ENCODE measurements at regions not wholly inside any gene's neighbourhood (a gene's known extent, or its start where the extent isn't known, plus 50 kb on each side); places are given as distances from the start of the nearest gene placed in this dataset.

- no peak for ATAC-seq
Measured at GRCh38 chr5:179410291-179411160, 65.3 kb upstream of the ADAMTS2 start.

GRCh38 chr5:179409806-179410205 is 64.5 kb upstream of the ADAMTS2 start:
- TF ChIP-seq TSHZ2 (CRISPR knock-in tag; IDR thresholded peaks at IDR 0.05): no peak
- TF ChIP-seq ZFP3 (CRISPR knock-in tag; IDR thresholded peaks at IDR 0.05): no peak
- TF ChIP-seq ZNF565 (CRISPR knock-in tag; conservative IDR thresholded peaks at IDR 0.05; ENCODE audit: low read depth): no peak
- no peak for TF ChIP-seq RARB (CRISPR knock-in tag; IDR thresholded peaks at IDR 0.05)
- TF ChIP-seq ARNTL (CRISPR knock-in tag; IDR thresholded peaks at IDR 0.05; ENCODE audit: borderline replicate concordance, low read depth): no peak
- TF ChIP-seq CSDC2 (CRISPR knock-in tag; IDR thresholded peaks at IDR 0.05): no peak
- TF ChIP-seq SNAI2 (CRISPR knock-in tag; IDR thresholded peaks at IDR 0.05): no peak

More at GRCh38 chr5:179410291-179411160, 65.3 kb upstream of the ADAMTS2 start:
- TF ChIP-seq ZNF565 (CRISPR knock-in tag; conservative IDR thresholded peaks at IDR 0.05; ENCODE audit: low read depth) (no peak), CREB5 (CRISPR knock-in tag; IDR thresholded peaks at IDR 0.05; ENCODE audit: low read depth) (no peak), ZFP30 (CRISPR knock-in tag; IDR thresholded peaks at IDR 0.05) (no peak), ARNTL (CRISPR knock-in tag; IDR thresholded peaks at IDR 0.05; ENCODE audit: borderline replicate concordance, low read depth) (no peak), BACH2 (CRISPR knock-in tag; IDR thresholded peaks at IDR 0.05; ENCODE audit: borderline replicate concordance) (no peak), TOX (CRISPR knock-in tag; IDR thresholded peaks at IDR 0.05; ENCODE audit: borderline replicate concordance) (no peak), CSDC2 (CRISPR knock-in tag; IDR thresholded peaks at IDR 0.05) (no peak), GLIS3 (CRISPR knock-in tag; IDR thresholded peaks at IDR 0.05) (no peak), ZNF70 (CRISPR knock-in tag; IDR thresholded peaks at IDR 0.05) (no peak), ZFP3 (CRISPR knock-in tag; IDR thresholded peaks at IDR 0.05) (no peak), TCF4 (CRISPR knock-in tag; IDR thresholded peaks at IDR 0.05; ENCODE audit: borderline replicate concordance) (no peak), ZC3H10 (CRISPR knock-in tag; IDR thresholded peaks at IDR 0.05) (no peak), TSHZ2 (CRISPR knock-in tag; IDR thresholded peaks at IDR 0.05) (no peak), PATZ1 (CRISPR knock-in tag; IDR thresholded peaks at IDR 0.05; ENCODE audit: borderline replicate concordance) (no peak)

GRCh38 chr5:179408611-179409010 is 63.4 kb upstream of the ADAMTS2 start:
- no peak for ATAC-seq
- TF ChIP-seq RARB (CRISPR knock-in tag; IDR thresholded peaks at IDR 0.05) (no peak), CSDC2 (CRISPR knock-in tag; IDR thresholded peaks at IDR 0.05) (no peak), CSRNP3 (CRISPR knock-in tag; IDR thresholded peaks at IDR 0.05) (no peak), PATZ1 (CRISPR knock-in tag; IDR thresholded peaks at IDR 0.05; ENCODE audit: borderline replicate concordance) (no peak), ZFP3 (CRISPR knock-in tag; IDR thresholded peaks at IDR 0.05) (no peak), POU6F1 (CRISPR knock-in tag; IDR thresholded peaks at IDR 0.05; ENCODE audit: borderline replicate concordance, low read depth) (no peak), ESRRG (CRISPR knock-in tag; IDR thresholded peaks at IDR 0.05) (no peak), OSR1 (CRISPR knock-in tag; IDR thresholded peaks at IDR 0.05) (no peak), ZC3H10 (CRISPR knock-in tag; IDR thresholded peaks at IDR 0.05) (no peak), TOX (CRISPR knock-in tag; IDR thresholded peaks at IDR 0.05; ENCODE audit: borderline replicate concordance) (no peak), ZFP30 (CRISPR knock-in tag; IDR thresholded peaks at IDR 0.05) (no peak), ZNF70 (CRISPR knock-in tag; IDR thresholded peaks at IDR 0.05) (no peak), ISL1 (CRISPR knock-in tag; IDR thresholded peaks at IDR 0.05) (no peak), ZNF8 (CRISPR knock-in tag; IDR thresholded peaks at IDR 0.05) (no peak), TCF4 (CRISPR knock-in tag; IDR thresholded peaks at IDR 0.05; ENCODE audit: borderline replicate concordance) (no peak)

More at GRCh38 chr5:179409806-179410205, 64.5 kb upstream of the ADAMTS2 start:
- no peak for ATAC-seq

All from SK-N-SH treated with all-trans-retinoic acid at 6 μM for 48 hours (cell line).